ENCODE measurements at regions not wholly inside any gene's neighbourhood (a gene's known extent, or its start where the extent isn't known, plus 50 kb on each side); places are given as distances from the start of the nearest gene placed in this dataset.

DNA sequence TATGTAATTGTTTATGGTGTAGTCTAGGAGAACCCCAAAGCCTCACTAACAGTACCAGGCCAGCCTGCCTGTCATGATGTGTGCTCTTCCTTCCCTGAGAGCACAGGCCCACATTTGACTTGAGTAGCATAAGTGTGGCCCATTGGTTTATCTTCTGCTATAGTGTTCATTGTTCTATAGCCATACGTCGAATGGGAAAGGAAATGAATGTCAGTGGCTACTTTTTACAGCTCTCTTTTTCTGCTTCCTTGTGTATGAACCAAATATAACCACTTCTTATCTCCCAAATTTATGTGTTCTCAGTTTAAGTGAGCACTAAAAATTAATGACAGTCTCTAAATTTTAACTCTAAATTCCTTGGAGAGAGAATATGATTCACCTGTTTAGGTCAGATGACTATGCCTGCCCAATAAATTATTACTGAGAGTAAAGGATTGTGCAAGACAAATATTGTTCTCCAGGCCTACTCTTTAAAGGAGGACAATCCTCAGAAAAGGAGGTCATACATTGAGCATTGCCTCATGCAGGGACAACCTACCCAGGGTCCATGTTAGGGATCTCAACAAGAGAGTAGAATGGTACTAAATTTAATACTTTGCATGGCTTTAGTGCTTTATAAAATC is 222.9 kb upstream of the ARHGAP20 start:
- Histone ChIP-seq H3K36me3 (ENCODE audit: control insufficient read depth, insufficient read depth, low read length) (no peaks in the 10 kb centered on the region), H3K27me3 (ENCODE audit: control insufficient read depth, insufficient read depth, low read length) (no peaks in the 10 kb centered on the region), H3K9me3 (ENCODE audit: control insufficient read depth, insufficient read depth, low read depth, low read length) (no peaks in the 10 kb centered on the region), H3K4me1 (ENCODE audit: control insufficient read depth, insufficient read depth, low read length) (no peaks in the 10 kb centered on the region), H3K4me3 (ENCODE audit: low read depth in 2 of 2, low read length in 2 of 2) (no peak overlapping the region), H3K27ac (ENCODE audit: low read length) (no peak overlapping the region)
- no peak for DNase-seq (ENCODE audit: low read depth, low spot score)
- in situ Hi-C loops (cut with HindIII; ENCODE audit: low pct_unique_long_range_greater_than_20kb, low sequenced_read_pairs) (no loop called here), intact Hi-C loops (cut with micrococcal nuclease; ENCODE audit: unreplicated experiment) (no loop called here)
- ATAC-seq, result no peak
- CTCF ChIA-PET, result no interaction called here
- no TSS peak for BruUV-seq (replicated peaks)
- TF ChIP-seq SIN3A (IDR thresholded peaks at IDR 0.05; ENCODE audit: borderline replicate concordance, insufficient read depth, low read depth, low read length), result no peak
- TF ChIP-seq, protein P1, sequence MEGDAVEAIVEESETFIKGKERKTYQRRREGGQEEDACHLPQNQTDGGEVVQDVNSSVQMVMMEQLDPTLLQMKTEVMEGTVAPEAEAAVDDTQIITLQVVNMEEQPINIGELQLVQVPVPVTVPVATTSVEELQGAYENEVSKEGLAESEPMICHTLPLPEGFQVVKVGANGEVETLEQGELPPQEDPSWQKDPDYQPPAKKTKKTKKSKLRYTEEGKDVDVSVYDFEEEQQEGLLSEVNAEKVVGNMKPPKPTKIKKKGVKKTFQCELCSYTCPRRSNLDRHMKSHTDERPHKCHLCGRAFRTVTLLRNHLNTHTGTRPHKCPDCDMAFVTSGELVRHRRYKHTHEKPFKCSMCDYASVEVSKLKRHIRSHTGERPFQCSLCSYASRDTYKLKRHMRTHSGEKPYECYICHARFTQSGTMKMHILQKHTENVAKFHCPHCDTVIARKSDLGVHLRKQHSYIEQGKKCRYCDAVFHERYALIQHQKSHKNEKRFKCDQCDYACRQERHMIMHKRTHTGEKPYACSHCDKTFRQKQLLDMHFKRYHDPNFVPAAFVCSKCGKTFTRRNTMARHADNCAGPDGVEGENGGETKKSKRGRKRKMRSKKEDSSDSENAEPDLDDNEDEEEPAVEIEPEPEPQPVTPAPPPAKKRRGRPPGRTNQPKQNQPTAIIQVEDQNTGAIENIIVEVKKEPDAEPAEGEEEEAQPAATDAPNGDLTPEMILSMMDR (IDR thresholded peaks at IDR 0.05), result no peak
- TF ChIP-seq, protein P2, sequence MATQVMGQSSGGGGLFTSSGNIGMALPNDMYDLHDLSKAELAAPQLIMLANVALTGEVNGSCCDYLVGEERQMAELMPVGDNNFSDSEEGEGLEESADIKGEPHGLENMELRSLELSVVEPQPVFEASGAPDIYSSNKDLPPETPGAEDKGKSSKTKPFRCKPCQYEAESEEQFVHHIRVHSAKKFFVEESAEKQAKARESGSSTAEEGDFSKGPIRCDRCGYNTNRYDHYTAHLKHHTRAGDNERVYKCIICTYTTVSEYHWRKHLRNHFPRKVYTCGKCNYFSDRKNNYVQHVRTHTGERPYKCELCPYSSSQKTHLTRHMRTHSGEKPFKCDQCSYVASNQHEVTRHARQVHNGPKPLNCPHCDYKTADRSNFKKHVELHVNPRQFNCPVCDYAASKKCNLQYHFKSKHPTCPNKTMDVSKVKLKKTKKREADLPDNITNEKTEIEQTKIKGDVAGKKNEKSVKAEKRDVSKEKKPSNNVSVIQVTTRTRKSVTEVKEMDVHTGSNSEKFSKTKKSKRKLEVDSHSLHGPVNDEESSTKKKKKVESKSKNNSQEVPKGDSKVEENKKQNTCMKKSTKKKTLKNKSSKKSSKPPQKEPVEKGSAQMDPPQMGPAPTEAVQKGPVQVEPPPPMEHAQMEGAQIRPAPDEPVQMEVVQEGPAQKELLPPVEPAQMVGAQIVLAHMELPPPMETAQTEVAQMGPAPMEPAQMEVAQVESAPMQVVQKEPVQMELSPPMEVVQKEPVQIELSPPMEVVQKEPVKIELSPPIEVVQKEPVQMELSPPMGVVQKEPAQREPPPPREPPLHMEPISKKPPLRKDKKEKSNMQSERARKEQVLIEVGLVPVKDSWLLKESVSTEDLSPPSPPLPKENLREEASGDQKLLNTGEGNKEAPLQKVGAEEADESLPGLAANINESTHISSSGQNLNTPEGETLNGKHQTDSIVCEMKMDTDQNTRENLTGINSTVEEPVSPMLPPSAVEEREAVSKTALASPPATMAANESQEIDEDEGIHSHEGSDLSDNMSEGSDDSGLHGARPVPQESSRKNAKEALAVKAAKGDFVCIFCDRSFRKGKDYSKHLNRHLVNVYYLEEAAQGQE (IDR thresholded peaks at IDR 0.05; ENCODE audit: insufficient read depth in 1 of 2, low read depth in 2 of 2, low read length in 1 of 2), result no peak
- TF ChIP-seq TCF7L2 (IDR thresholded peaks at IDR 0.05; ENCODE audit: low read depth, low read length), result no peak
- no peak for TF ChIP-seq POLR2AphosphoS5 (IDR thresholded peaks at IDR 0.05; ENCODE audit: low read depth, low read length)
- POLR2A ChIA-PET, result no interaction called here

DNA sequence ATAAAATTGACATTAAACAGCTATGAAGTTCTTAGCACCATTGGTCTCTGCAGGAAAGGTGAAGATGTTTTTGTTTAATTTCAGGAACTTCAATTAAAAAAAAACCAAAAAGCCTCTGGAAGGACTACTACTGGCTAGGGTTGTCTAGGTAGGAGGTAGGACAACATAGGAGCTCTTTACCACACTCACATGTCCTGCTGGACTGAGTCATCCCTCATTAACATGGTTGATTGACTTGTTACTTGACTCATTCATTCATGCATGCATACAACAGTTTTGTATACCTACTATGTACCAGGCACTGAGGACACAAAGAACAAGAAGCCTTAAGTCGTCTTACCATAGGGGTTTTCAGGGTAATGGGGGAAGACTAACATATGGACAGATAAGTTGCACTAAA is 216.9 kb upstream of the ARHGAP20 start:
- TF ChIP-seq, protein P1 (IDR thresholded peaks at IDR 0.05), result no peak
- no peak for TF ChIP-seq POLR2AphosphoS5 (IDR thresholded peaks at IDR 0.05; ENCODE audit: low read depth, low read length)
- TF ChIP-seq TCF7L2 (IDR thresholded peaks at IDR 0.05; ENCODE audit: low read depth, low read length), result no peak
- no peak for TF ChIP-seq SIN3A (IDR thresholded peaks at IDR 0.05; ENCODE audit: borderline replicate concordance, insufficient read depth, low read depth, low read length)
- TF ChIP-seq, protein P2 (IDR thresholded peaks at IDR 0.05; ENCODE audit: insufficient read depth in 1 of 2, low read depth in 2 of 2, low read length in 1 of 2), result no peak
- ChIA-PET POLR2A (no interaction called here), CTCF (no interaction called here)
- intact Hi-C loops (cut with micrococcal nuclease; ENCODE audit: unreplicated experiment) (no loop called here), in situ Hi-C loops (cut with HindIII; ENCODE audit: low pct_unique_long_range_greater_than_20kb, low sequenced_read_pairs) (no loop called here)
- ATAC-seq (no peak), DNase-seq (ENCODE audit: low read depth, low spot score) (no peak)
- Histone ChIP-seq H3K36me3 (ENCODE audit: control insufficient read depth, insufficient read depth, low read length) (no peaks in the 10 kb centered on the region), H3K27me3 (ENCODE audit: control insufficient read depth, insufficient read depth, low read length) (no peaks in the 10 kb centered on the region), H3K9me3 (ENCODE audit: control insufficient read depth, insufficient read depth, low read depth, low read length) (no peaks in the 10 kb centered on the region), H3K4me1 (ENCODE audit: control insufficient read depth, insufficient read depth, low read length) (no peaks in the 10 kb centered on the region), H3K4me3 (ENCODE audit: low read depth in 2 of 2, low read length in 2 of 2) (no peak overlapping the region), H3K27ac (ENCODE audit: low read length) (no peak overlapping the region)
- BruUV-seq (replicated peaks), result no TSS peak
